COLO668 (cell line): ENCODE measurements at regions not wholly inside any gene's neighbourhood (a gene's known extent, or its start where the extent isn't known, plus 50 kb on each side); places are given as distances from the start of the nearest gene placed in this dataset.

Experiments
- DNase-seq: peaks from one replicate; lab custom pipeline; 2025; ENCODE audit not compliant: unreplicated experiment; lab: John Stamatoyannopoulos, UW

DNA sequence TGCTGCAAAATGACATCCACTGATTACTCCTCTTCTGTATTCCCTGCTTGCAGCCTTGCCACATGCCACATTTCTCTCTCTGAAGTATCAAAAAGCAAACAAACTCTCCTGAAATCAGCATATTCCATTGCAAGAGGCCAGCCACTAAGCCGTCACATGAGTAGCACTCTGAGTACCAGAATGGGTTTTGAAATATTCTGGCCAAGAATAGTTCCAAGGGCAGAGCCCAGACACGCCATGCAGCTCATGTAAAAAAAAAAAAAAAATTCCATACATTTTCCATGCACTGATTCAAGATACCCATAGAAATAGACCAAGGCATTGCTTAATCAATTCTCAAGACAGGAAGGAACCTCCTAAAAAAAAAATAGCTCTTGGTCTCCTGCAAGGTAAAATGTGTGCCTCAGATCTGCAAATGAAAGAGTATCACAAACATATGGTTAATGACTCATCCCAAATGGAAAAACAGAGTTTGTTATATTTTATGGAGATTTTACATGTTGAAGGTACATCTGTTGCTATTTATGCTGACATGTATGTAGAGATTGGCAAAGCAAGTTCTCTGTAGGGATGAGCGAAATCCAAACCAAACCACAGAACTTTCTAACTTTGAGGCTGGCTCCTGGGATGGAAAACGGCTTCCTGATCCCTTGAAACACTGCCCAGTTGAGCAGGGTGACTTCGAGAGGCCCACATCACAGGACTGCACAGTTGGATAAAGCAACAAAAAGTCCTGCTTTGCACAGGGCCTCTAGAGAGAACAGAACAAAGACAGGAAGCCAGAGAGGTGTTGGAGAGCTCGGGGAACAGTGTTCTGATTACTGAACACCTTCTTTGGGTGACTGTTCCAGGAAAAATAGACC is 346.2 kb downstream of the ZNF521 start:
- DNase-seq = no peak

DNA sequence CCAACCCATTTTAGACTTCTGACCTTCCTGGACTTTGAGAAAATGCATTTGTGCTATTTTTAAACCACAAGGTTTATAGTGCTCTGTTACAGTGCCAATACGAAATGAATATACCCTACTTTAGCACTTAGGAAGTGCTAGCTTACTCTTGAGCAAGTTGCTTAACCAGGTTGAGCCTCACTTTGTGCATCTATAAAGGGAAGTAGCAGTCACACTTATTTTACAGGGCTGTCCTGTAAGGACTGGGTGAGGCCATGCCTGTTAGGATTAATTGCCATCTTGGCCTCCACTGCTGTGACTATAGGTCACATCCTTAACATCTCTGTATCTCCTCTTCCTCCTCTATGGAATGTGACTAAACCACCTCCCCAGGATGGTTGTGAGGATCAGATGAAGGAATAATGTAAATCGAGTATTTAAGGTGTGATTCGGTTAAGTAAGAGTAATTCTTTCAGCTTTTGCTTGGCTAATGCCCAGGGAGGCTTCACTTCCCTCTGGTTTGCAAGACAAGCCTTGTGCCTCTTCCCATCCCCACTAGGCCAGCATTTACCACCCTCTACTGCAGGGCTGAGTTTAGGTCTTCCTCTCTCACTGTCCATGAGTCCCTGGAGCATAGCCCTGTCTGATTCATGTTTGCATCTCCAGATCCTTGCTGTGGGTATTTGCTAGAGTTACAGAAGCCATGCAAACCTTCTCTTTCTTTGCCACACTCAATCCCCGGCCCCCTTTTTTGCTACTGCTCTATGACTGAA is 341.2 kb downstream of the ZNF521 start:
- no peak for DNase-seq
